Esophagus squamous epithelium (tissue), 4 donors: ENCODE measurements at regions not wholly inside any gene's neighbourhood (a gene's known extent, or its start where the extent isn't known, plus 50 kb on each side); places are given as distances from the start of the nearest gene placed in this dataset.

ENCODE experiments used
- POLR2A ChIP-seq, 4 donors: fragments of 450-650 bp; IDR thresholded peaks; one replicate each; pipeline ENCODE4 v1.6.1; 2017; ENCODE audit warnings: antibody characterized with exemption in 4 of 4, mild to moderate bottlenecking in 4 of 4, moderate library complexity in 3 of 4
- TF ChIP-seq, protein P1 (sequence below), 6 experiments: fragments of 450-650 bp in 4 of 6; fragments of 200-600 bp in 2 of 6; sonication (generic) in 2 of 6; IDR thresholded peaks; one replicate each; pipeline ENCODE4 v1.5.1; 2016 to 2019; ENCODE audit warnings: antibody characterized with exemption in 6 of 6, mild to moderate bottlenecking in 4 of 6, moderate library complexity in 4 of 6

DNA sequence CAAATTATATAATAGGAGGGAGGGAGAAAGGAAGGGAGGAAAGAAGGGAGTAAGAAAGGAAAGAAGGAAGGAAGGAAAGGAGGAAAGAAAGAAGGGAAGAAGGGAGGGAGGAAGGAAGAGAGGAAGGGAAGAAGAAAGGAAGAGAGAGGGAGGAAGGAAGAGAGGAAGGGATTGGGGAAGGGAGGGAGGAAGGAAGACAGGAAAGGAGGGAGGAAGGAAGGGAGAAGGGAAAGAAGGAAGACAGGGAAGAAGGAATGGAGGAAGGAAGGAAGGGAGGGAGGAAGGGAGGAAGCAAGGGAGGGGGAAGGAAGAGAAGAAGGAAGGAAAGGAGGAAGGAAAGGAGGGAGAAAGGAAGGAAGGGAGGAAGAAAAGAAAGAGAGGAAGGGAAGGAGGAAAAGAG, 660.5 kb downstream of the EPM2A start:
- no peak for TF ChIP-seq POLR2A (IDR thresholded peaks at IDR 0.05)
- TF ChIP-seq, protein P1, sequence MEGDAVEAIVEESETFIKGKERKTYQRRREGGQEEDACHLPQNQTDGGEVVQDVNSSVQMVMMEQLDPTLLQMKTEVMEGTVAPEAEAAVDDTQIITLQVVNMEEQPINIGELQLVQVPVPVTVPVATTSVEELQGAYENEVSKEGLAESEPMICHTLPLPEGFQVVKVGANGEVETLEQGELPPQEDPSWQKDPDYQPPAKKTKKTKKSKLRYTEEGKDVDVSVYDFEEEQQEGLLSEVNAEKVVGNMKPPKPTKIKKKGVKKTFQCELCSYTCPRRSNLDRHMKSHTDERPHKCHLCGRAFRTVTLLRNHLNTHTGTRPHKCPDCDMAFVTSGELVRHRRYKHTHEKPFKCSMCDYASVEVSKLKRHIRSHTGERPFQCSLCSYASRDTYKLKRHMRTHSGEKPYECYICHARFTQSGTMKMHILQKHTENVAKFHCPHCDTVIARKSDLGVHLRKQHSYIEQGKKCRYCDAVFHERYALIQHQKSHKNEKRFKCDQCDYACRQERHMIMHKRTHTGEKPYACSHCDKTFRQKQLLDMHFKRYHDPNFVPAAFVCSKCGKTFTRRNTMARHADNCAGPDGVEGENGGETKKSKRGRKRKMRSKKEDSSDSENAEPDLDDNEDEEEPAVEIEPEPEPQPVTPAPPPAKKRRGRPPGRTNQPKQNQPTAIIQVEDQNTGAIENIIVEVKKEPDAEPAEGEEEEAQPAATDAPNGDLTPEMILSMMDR (IDR thresholded peaks at IDR 0.05), result no peak
